ENCODE measurements at regions not wholly inside any gene's neighbourhood (a gene's known extent, or its start where the extent isn't known, plus 50 kb on each side); places are given as distances from the start of the nearest gene placed in this dataset.

- Histone ChIP-seq H3K36me3 (ENCODE audit: control insufficient read depth, insufficient read depth, low read length) (no peaks in the 10 kb centered on the region), H3K9me3 (ENCODE audit: control insufficient read depth, insufficient read depth, low read depth, low read length) (no peaks in the 10 kb centered on the region), H3K4me3 (replicated peaks in 1 of 4; ENCODE audit: control extremely low read depth in 1 of 4, insufficient read depth in 1 of 4, low read depth in 3 of 4, low read length in 4 of 4) (no peak overlapping the region), H3K27ac (ENCODE audit: insufficient read depth, low read length) (no peak overlapping the region), H3K4me1 (ENCODE audit: control insufficient read depth, extremely low read depth, insufficient read depth, low read length) (no peaks in the 10 kb centered on the region), H4K20me1 (ENCODE audit: control insufficient read depth, extremely low read depth, insufficient read depth, low read length) (no peaks in the 10 kb centered on the region), H3K79me2 (ENCODE audit: control insufficient read depth, insufficient read depth, low read length) (no peaks in the 10 kb centered on the region), H2AFZ (ENCODE audit: low read length) (no peak overlapping the region), H3K9ac (ENCODE audit: insufficient read depth, low read length) (no peak overlapping the region), H3K4me2 (ENCODE audit: extremely low read depth, insufficient read depth, low read length) (no peak overlapping the region), H3K27me3 (ENCODE audit: control insufficient read depth, insufficient read depth, low read length) (no peaks in the 10 kb centered on the region)
- no peak for DNase-seq (ENCODE audit: low read depth in 2 of 2)
- TF ChIP-seq EZH2 (IDR thresholded peaks at IDR 0.05; ENCODE audit: low read length, missing control alignments) (no peak), CTCF (conservative IDR thresholded peaks at IDR 0.05 in 1 of 2, IDR thresholded peaks at IDR 0.05 in 1 of 2; ENCODE audit: low read depth in 1 of 2, low read length in 2 of 2) (no peak)
Observed at GRCh38 chr2:2942225-2942624, 435.4 kb downstream of the EIPR1 start.

DNA sequence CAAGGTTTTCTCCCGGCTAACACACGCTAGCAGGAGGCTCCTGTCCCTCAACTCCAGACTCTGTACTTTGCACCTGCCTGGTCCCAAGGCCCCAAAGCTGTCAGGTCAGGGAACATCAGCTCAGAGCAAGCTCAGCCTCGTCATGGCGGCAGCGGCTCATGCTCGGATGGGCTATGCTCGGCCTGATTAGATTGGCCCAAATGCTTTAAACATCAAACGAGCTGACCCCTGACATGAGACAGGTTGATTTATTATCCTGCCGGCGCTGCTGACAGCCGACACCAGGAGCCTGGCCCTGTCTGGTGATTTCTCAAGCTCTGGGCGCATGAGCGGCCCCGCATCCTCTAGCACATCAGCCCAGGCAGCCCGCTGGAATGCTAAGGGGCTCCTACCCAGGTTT lies 436.4 kb downstream of the EIPR1 start:
- Histone ChIP-seq H3K79me2 (ENCODE audit: control insufficient read depth, insufficient read depth, low read length) (no peaks in the 10 kb centered on the region), H3K27me3 (ENCODE audit: control insufficient read depth, insufficient read depth, low read length) (no peaks in the 10 kb centered on the region), H3K36me3 (ENCODE audit: control insufficient read depth, insufficient read depth, low read length) (no peaks in the 10 kb centered on the region), H2AFZ (ENCODE audit: low read length) (no peak overlapping the region), H3K27ac (ENCODE audit: insufficient read depth, low read length) (no peak overlapping the region), H3K9ac (ENCODE audit: insufficient read depth, low read length) (no peak overlapping the region), H3K4me1 (ENCODE audit: control insufficient read depth, extremely low read depth, insufficient read depth, low read length) (no peaks in the 10 kb centered on the region), H3K4me2 (ENCODE audit: extremely low read depth, insufficient read depth, low read length) (no peak overlapping the region), H3K4me3 (replicated peaks in 1 of 4; ENCODE audit: control extremely low read depth in 1 of 4, insufficient read depth in 1 of 4, low read depth in 3 of 4, low read length in 4 of 4) (no peak overlapping the region), H3K9me3 (ENCODE audit: control insufficient read depth, insufficient read depth, low read depth, low read length) (no peaks in the 10 kb centered on the region), H4K20me1 (ENCODE audit: control insufficient read depth, extremely low read depth, insufficient read depth, low read length) (no peaks in the 10 kb centered on the region)
- no peak for TF ChIP-seq CTCF (conservative IDR thresholded peaks at IDR 0.05 in 1 of 2, IDR thresholded peaks at IDR 0.05 in 1 of 2; ENCODE audit: low read depth in 1 of 2, low read length in 2 of 2)
- DNase-seq (ENCODE audit: low read depth in 2 of 2): no peak

DNA sequence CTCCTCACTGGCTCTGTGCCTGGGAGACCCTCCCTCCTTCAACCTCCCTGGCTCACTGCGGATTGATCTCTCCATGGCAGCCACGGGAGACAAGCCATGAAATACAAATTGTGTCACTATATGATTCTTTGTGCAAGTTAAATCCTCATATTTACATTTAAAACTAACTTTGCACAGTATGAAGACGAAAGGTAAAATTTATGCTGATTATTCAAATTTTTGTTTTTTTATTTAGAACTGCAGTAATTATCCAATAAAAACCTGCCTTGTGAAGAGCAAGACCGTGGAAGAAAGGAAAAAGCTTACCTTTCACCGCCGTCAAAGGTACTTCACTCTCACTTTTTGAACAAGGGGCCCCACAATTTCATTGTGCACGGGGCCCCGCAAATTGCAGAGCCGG lies 436.9 kb downstream of the EIPR1 start:
- H2AFZ ChIP-seq (ENCODE audit: low read length): no peak overlapping the region
- H3K4me1 ChIP-seq (ENCODE audit: control insufficient read depth, extremely low read depth, insufficient read depth, low read length): no peaks in the 10 kb centered on the region
- no peak overlapping the region for H3K4me2 ChIP-seq (ENCODE audit: extremely low read depth, insufficient read depth, low read length)
- H3K4me3 ChIP-seq (replicated peaks in 1 of 4; ENCODE audit: control extremely low read depth in 1 of 4, insufficient read depth in 1 of 4, low read depth in 3 of 4, low read length in 4 of 4): no peak overlapping the region
- H3K79me2 ChIP-seq (ENCODE audit: control insufficient read depth, insufficient read depth, low read length): no peaks in the 10 kb centered on the region
- TF ChIP-seq EZH2 (IDR thresholded peaks at IDR 0.05; ENCODE audit: low read length, missing control alignments): no peak
- TF ChIP-seq CTCF (conservative IDR thresholded peaks at IDR 0.05 in 1 of 2, IDR thresholded peaks at IDR 0.05 in 1 of 2; ENCODE audit: low read depth in 1 of 2, low read length in 2 of 2): no peak
- no peaks in the 10 kb centered on the region for H4K20me1 ChIP-seq (ENCODE audit: control insufficient read depth, extremely low read depth, insufficient read depth, low read length)
- no peaks in the 10 kb centered on the region for H3K27me3 ChIP-seq (ENCODE audit: control insufficient read depth, insufficient read depth, low read length)
- no peak for DNase-seq (ENCODE audit: low read depth in 2 of 2)
- H3K9ac ChIP-seq (ENCODE audit: insufficient read depth, low read length): no peak overlapping the region
- H3K9me3 ChIP-seq (ENCODE audit: control insufficient read depth, insufficient read depth, low read depth, low read length): no peaks in the 10 kb centered on the region
- no peak overlapping the region for H3K27ac ChIP-seq (ENCODE audit: insufficient read depth, low read length)
- no peaks in the 10 kb centered on the region for H3K36me3 ChIP-seq (ENCODE audit: control insufficient read depth, insufficient read depth, low read length)

Measured in fibroblast of lung (primary cell).